AG04450 (cell line): ENCODE measurements at regions not wholly inside any gene's neighbourhood (a gene's known extent, or its start where the extent isn't known, plus 50 kb on each side); places are given as distances from the start of the nearest gene placed in this dataset.

ENCODE experiments used
- CTCF ChIA-PET: fragments of 300-600, 350-600 bp; formaldehyde crosslinking; extraction: SDS; loops from one replicate; lab custom pipeline; 2022; ENCODE audit warnings: antibody characterized with exemption, inconsistent platforms; lab: Charles Lee
- POLR2A ChIA-PET: fragments of 350-600 bp; formaldehyde crosslinking; extraction: SDS; loops from one replicate; lab custom pipeline; 2021; ENCODE audit warnings: antibody characterized with exemption, inconsistent platforms; lab: Yijun Ruan, JAX
- DNase-seq: peaks from one replicate; pipeline ENCODE4 v3.0.0-alpha.2; 2011; ENCODE audit warnings: low read depth, low spot score
- H3K27ac ChIP-seq: one replicate; pipeline ENCODE4 v1.5.1; 2012; ENCODE audit warnings: low read depth, low read length, control low read depth
- H3K27me3 ChIP-seq: one replicate; pipeline ENCODE4 v1.6.0; 2012; ENCODE audit warnings: low read length; ENCODE audit not compliant: control insufficient read depth, insufficient read depth
- H3K4me3 ChIP-seq: 2 replicates; pipeline ENCODE4 v1.5.1; 2011; ENCODE audit warnings: mild to moderate bottlenecking, low read depth, low read length, control low read depth
- H3K9me3 ChIP-seq: 2 replicates; pipeline ENCODE4 v1.5.1; 2012; ENCODE audit warnings: low read length; ENCODE audit not compliant: control insufficient read depth, insufficient read depth
- CTCF ChIP-seq: IDR thresholded peaks from 2 replicates; pipeline ENCODE4 v1.5.1; 2011; ENCODE audit warnings: low read depth, low read length, control low read depth, inconsistent platforms

- CTCF ChIA-PET = no interaction called here
- no peak for TF ChIP-seq CTCF
- POLR2A ChIA-PET = no interaction called here
- Histone ChIP-seq H3K27ac (no peak overlapping the region), H3K27me3 (no peaks in the 10 kb centered on the region), H3K9me3 (no peaks in the 10 kb centered on the region), H3K4me3 (no peak overlapping the region)
- DNase-seq = no peak
Observed at GRCh38 chr16:51085271-51085670, 65.8 kb downstream of the SALL1 start.

- no peak for TF ChIP-seq CTCF
- CTCF ChIA-PET = no interaction called here
Observed at GRCh38 chr16:51084074-51084928, 66.8 kb downstream of the SALL1 start.

GRCh38 chr16:51072591-51072990 lies 78.5 kb downstream of the SALL1 start:
- no peaks in the 10 kb centered on the region for H3K27me3 ChIP-seq
- H3K9me3 ChIP-seq = no peaks in the 10 kb centered on the region
- DNase-seq = no peak
- H3K27ac ChIP-seq = no peak overlapping the region
- CTCF ChIA-PET = no interaction called here
- POLR2A ChIA-PET = no interaction called here
- no peak overlapping the region for H3K4me3 ChIP-seq
- TF ChIP-seq CTCF = no peak

More at GRCh38 chr16:51084074-51084928, 66.8 kb downstream of the SALL1 start:
- H3K4me3 ChIP-seq = no peak overlapping the region
- H3K27me3 ChIP-seq = no peaks in the 10 kb centered on the region
- POLR2A ChIA-PET = no interaction called here
- H3K27ac ChIP-seq = no peak overlapping the region
- no peaks in the 10 kb centered on the region for H3K9me3 ChIP-seq
- DNase-seq = no peak

- ChIA-PET CTCF (no interaction called here), POLR2A (no interaction called here)
- no peak for TF ChIP-seq CTCF
- Histone ChIP-seq H3K27me3 (no peaks in the 10 kb centered on the region), H3K27ac (no peak overlapping the region), H3K4me3 (no peak overlapping the region), H3K9me3 (no peaks in the 10 kb centered on the region)
- no peak for DNase-seq
Observed at GRCh38 chr16:51071326-51071725, 79.7 kb downstream of the SALL1 start.

- DNase-seq = no peak
- no peak for TF ChIP-seq CTCF
- H3K27me3 ChIP-seq = no peaks in the 10 kb centered on the region
- ChIA-PET POLR2A (no interaction called here), CTCF (no interaction called here)
- no peak overlapping the region for H3K27ac ChIP-seq
- H3K4me3 ChIP-seq = no peak overlapping the region
- H3K9me3 ChIP-seq = no peaks in the 10 kb centered on the region
Observed at GRCh38 chr16:51067352-51067751, 83.7 kb downstream of the SALL1 start.
